Effector memory CD8-positive, alpha-beta T cell (primary cell): ENCODE measurements at regions not wholly inside any gene's neighbourhood (a gene's known extent, or its start where the extent isn't known, plus 50 kb on each side); places are given as distances from the start of the nearest gene placed in this dataset.

ENCODE experiments used
- ATAC-seq: fragments of 150-1000 bp; cut with Tn5 transposase; replicated peaks from 2 replicates; pipeline ENCODE4 v1.10.0; 2021; ENCODE audit warnings: mild to moderate bottlenecking, moderate library complexity
- DNase-seq, 3 experiments: peaks; one replicate each; pipeline ENCODE4 v3.0.0; 2021
- H3K27ac Mint-ChIP-seq, 2 donors: one replicate each; pipeline ENCODE4 v1.8.0; 2022; ENCODE audit warnings: mild to moderate bottlenecking in 2 of 2, mixed read lengths in 2 of 2, moderate library complexity in 2 of 2
- H3K27me3 Mint-ChIP-seq, 2 donors: one replicate each; pipeline ENCODE4 v1.8.0; 2022; ENCODE audit warnings: mixed read lengths in 2 of 2
- H3K36me3 Mint-ChIP-seq: one replicate; pipeline ENCODE4 v1.8.0; 2022; ENCODE audit warnings: mild to moderate bottlenecking, moderate library complexity, mixed read lengths; ENCODE audit not compliant: insufficient read depth
- H3K4me1 Mint-ChIP-seq, 2 donors: one replicate each; pipeline ENCODE4 v1.8.0; 2022; ENCODE audit warnings: low read depth in 2 of 2, mixed read lengths in 2 of 2
- H3K4me3 Mint-ChIP-seq, 2 donors: one replicate each; pipeline ENCODE4 v1.8.0; 2022; ENCODE audit warnings: mild to moderate bottlenecking in 2 of 2, mixed read lengths in 2 of 2, moderate library complexity in 2 of 2
- H3K9me3 Mint-ChIP-seq, 2 donors: one replicate each; pipeline ENCODE4 v1.8.0; 2022; ENCODE audit warnings: mixed read lengths in 2 of 2

DNA sequence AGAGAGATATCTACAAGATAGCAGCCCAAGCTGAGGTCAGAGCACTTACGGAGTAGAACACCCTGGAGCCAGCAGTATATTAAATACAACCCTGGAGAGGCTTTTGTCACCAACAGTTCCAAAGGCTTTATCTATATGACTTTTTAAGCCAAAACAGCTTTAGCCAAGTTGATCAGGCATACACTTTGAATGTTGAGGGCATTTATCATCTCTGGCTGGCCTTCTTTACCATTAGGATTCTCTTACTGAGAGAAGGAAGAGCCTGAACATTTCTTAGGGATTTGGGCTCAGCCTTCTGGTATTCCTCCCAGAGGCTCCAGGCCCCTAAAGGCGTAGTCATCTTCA lies 161.3 kb upstream of the RIMS1 start:
- ATAC-seq = no peak
- no peak overlapping the region for H3K4me3 Mint-ChIP-seq
- H3K27me3 Mint-ChIP-seq = no peaks in the 10 kb centered on the region
- H3K9me3 Mint-ChIP-seq = peaks cover 4 to 8% of the 10 kb centered on the region in 2 donors
- H3K36me3 Mint-ChIP-seq = no peaks in the 10 kb centered on the region
- DNase-seq = no peak
- no peak overlapping the region for H3K27ac Mint-ChIP-seq
- H3K4me1 Mint-ChIP-seq = no peaks in the 10 kb centered on the region

DNA sequence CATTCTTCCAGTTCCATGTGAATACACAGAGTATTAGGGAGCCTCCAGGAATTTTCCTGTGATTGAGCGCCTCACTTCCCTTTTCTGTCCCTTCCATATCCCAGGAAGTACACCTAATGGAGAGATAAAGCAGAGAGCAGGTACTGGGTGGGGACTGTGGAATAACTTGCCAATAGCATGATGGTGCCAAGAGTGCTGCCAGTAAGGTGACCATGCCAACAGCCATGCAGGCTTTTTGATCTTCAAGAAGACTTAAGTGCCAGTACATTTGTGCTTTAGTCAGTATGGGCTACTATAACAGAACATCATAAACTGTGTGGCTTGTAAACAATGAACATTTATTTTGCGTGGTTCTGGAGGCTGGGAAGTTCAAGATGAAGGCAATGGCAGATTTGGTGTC lies 160.2 kb upstream of the RIMS1 start:
- Mint-ChIP-seq H3K4me3 (no peak overlapping the region), H3K27ac (no peak overlapping the region), H3K9me3 (peaks cover 4 to 8% of the 10 kb centered on the region in 2 donors), H3K27me3 (no peaks in the 10 kb centered on the region), H3K36me3 (no peaks in the 10 kb centered on the region), H3K4me1 (no peaks in the 10 kb centered on the region)
- ATAC-seq = no peak
- DNase-seq = no peak

DNA sequence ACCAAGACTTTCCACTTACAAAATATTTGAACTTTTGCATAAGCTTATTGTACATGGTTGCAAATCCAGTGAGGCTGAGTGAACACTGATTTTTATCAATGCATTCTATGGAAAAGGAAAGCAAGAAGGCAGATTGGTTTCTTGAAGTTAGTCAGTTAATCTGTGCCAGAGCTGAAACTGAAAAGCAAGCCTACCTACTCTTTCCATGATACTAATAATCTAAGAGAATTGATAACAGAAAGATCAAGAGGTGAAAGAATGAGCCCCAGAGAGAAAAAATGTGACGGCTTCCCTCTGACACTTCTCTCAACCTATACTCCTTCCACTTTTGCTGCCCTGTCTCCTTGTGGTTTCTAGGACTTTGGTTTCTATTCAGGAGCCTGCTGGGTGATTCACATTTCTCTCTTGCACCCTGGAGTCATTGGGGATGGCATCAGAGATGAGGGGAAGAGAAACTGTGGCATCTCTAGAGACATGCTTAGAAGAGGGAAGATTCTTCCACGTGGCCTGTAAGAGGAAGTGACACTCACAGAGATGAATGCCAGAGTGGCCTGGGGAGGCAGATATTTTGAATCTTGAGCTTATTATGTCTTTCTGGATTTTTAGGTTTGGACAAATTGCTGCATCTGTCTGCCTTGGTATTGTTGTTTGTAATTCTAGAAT lies 158.6 kb upstream of the RIMS1 start:
- no peak for DNase-seq
- Mint-ChIP-seq H3K27ac (no peak overlapping the region), H3K36me3 (no peaks in the 10 kb centered on the region), H3K27me3 (no peaks in the 10 kb centered on the region), H3K4me3 (no peak overlapping the region), H3K9me3 (peaks cover 4 to 8% of the 10 kb centered on the region in 2 donors), H3K4me1 (no peaks in the 10 kb centered on the region)
- no peak for ATAC-seq

DNA sequence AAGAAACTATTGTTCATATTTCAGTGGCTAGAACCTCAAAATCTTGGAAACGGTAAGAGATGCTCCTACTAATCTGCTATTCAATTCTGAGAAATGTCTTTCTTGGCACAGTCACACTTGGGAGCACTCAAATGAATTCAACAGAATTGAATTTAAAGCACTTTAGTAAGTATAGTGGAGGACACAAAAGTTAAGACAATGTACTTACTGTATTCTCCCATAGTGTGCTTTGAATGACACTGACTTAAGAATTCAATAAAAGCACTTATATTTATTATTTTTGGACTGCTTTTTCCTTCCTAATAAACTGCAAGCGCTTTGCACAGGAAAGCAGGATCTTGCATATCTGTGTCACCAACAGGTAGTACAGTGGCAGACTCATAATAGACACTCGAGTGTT lies 156.1 kb upstream of the RIMS1 start:
- ATAC-seq (no peak), DNase-seq (no peak)
- Mint-ChIP-seq H3K27ac (no peak overlapping the region), H3K4me3 (no peak overlapping the region), H3K36me3 (no peaks in the 10 kb centered on the region), H3K4me1 (no peaks in the 10 kb centered on the region), H3K9me3 (peaks cover 4 to 8% of the 10 kb centered on the region in 2 donors), H3K27me3 (no peaks in the 10 kb centered on the region)

DNA sequence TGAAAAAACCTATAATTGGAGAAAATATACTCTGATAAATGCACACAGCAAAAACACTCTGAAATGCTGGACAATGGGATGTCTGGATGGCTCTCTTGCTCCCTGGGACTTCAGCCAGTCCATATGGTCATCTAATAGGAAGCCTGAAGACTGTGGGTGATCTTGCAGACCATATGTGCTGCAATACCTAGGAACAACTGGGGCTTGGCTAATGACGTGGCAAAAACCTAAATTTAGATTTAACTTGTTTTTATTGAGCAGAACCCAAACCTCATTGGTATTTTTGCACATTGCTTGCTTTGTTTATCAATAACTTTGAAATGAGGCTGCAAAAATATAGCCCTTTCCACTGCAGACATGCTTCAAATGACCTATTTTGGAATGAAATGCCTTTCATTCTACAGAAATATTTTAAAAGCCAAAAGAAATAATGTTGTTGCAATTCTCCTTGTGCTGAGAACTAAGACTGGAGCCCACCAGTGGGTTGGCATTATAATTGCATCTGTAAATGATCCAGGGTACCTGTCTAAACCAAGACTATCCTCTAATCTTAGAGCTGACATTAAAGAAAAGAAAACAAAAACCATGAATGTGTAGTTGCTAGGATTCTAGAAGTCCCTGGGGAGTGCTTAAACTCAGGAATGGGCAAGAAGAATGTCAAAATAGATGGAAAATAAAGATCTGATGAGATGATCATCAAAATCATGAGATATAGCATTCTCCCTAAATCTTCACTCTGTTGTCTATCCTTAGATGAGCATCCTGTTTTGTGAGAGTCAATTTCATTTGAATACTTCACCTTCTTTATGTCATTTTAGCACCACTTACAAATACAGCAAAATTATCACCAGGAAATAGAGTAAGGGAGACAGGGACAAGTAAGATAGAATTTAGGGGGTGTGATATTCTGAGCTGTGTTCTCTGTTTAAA lies 152.1 kb upstream of the RIMS1 start:
- H3K27me3 Mint-ChIP-seq = no peaks in the 10 kb centered on the region
- H3K4me3 Mint-ChIP-seq = no peak overlapping the region
- no peaks in the 10 kb centered on the region for H3K4me1 Mint-ChIP-seq
- ATAC-seq = no peak
- no peak overlapping the region for H3K27ac Mint-ChIP-seq
- no peaks in the 10 kb centered on the region for H3K9me3 Mint-ChIP-seq
- no peaks in the 10 kb centered on the region for H3K36me3 Mint-ChIP-seq
- no peak for DNase-seq

DNA sequence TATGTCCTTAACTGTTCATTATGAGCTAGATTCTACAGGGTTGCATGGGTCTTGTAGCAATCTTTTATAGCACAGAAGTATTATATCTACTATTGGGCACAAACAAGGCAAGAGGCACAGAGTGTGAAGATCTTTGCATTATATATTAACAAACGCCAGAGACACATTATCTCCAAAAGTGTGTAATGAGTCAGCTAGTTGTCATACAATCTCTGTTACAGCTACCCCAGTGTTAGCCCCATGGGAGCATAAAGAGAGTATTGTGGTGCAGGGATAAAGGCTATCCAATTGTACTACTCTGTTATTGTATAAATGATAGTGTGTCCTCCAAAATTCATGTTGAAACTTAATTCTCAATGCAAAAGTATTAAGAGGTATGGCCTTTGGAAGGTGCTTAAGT lies 148.4 kb upstream of the RIMS1 start:
- no peak overlapping the region for H3K27ac Mint-ChIP-seq
- no peaks in the 10 kb centered on the region for H3K9me3 Mint-ChIP-seq
- ATAC-seq = no peak
- H3K27me3 Mint-ChIP-seq = no peaks in the 10 kb centered on the region
- no peak overlapping the region for H3K4me3 Mint-ChIP-seq
- DNase-seq = no peak
- H3K36me3 Mint-ChIP-seq = no peaks in the 10 kb centered on the region
- H3K4me1 Mint-ChIP-seq = no peaks in the 10 kb centered on the region

DNA sequence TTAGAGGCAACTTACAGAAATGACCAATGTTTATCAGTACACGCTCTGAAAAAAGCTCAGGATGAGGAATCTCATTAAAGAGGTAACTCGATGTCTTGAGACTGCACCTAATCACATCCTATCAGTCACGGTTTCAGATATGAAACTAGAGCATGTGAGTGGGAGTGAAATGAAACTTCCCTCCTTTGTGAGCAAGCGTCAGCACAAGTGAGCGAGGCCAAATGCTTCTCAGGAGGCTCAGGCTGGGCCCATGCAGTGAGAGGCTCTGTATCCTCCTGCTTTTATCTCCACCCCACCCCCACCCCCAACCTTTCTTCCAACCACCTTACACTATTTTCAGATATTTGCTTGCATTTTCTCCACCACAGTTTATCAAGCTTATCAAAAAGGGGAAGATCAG lies 140.8 kb upstream of the RIMS1 start:
- H3K27ac Mint-ChIP-seq = no peak overlapping the region
- no peaks in the 10 kb centered on the region for H3K27me3 Mint-ChIP-seq
- no peak overlapping the region for H3K4me3 Mint-ChIP-seq
- H3K4me1 Mint-ChIP-seq = no peaks in the 10 kb centered on the region
- ATAC-seq (no peak), DNase-seq (no peak)
- no peaks in the 10 kb centered on the region for H3K9me3 Mint-ChIP-seq
- no peaks in the 10 kb centered on the region for H3K36me3 Mint-ChIP-seq

DNA sequence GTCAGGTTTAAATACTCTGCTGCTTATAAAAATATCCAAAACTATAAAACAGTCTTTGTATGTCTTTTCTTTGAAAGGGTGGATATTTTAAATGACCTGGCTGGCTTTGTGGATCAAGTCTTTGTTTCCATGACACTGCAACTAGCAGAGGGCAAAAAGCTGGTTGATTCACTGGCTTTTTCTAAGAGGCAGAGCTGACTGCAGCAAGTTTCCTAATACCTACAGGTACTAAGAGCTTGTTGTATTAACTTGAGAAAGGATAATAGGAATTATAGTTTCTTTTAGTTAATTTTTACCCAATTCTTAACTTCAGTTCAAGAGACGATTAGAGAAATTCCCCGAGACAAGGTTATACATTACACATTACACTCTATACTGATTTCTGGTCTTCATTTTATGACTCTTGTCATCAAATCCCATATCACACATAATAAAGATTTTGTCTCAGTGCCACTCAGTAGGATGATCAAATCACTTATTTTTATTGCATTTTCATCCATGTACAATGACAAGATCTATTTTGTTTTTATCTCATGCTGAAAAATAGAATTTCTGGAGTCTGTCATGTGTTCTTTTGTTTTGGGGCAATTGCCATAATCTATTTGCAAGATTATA lies 120.1 kb upstream of the RIMS1 start:
- no peak overlapping the region for H3K4me3 Mint-ChIP-seq
- H3K27ac Mint-ChIP-seq = no peak overlapping the region
- DNase-seq = no peak
- H3K4me1 Mint-ChIP-seq = no peaks in the 10 kb centered on the region
- H3K9me3 Mint-ChIP-seq = peaks cover 3 to 8% of the 10 kb centered on the region in 2 donors
- no peak for ATAC-seq
- H3K27me3 Mint-ChIP-seq = no peaks in the 10 kb centered on the region
- no peaks in the 10 kb centered on the region for H3K36me3 Mint-ChIP-seq

DNA sequence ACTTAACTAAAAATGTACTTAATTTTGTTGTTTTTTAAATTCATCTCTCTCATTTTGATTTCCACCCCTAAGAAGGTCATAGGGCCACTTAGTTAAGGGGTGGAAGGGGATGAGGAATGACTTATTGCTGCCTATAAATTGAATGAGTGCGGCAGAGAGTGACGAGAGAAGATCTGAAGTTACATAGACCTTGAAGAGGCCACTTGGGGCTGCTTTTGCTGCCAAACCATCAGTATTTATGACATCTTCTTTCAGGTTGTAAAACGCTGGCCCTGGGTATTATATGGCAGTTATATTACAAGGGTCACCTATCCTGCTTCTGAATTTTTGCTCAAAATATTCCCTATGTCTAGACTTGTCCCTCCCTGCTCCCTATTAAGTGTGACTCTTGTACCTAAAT lies 119.6 kb upstream of the RIMS1 start:
- Mint-ChIP-seq H3K4me1 (no peaks in the 10 kb centered on the region), H3K27ac (no peak overlapping the region), H3K9me3 (peaks cover 6 to 8% of the 10 kb centered on the region in 2 donors), H3K36me3 (no peaks in the 10 kb centered on the region), H3K4me3 (no peak overlapping the region), H3K27me3 (no peaks in the 10 kb centered on the region)
- ATAC-seq (no peak), DNase-seq (no peak)

DNA sequence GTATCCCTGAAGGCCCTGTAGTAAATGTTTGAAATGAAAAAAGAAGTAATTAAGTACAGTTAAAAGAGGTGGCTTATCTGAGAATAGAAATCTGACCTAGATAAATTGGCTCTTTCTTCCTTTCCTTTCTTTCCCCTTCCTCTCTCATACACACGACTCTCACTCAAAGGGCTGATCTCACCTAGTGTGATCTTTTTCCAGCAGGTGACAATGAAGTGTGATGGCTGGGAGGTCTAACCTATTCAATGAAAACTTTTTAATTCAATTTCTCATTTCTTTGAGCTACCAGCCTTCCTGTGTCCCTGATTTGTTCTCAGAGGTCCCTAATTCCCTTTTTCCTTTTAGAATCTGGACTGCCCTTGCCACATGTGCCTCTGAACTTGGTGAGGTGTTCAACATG lies 118.0 kb upstream of the RIMS1 start:
- H3K36me3 Mint-ChIP-seq = no peaks in the 10 kb centered on the region
- no peaks in the 10 kb centered on the region for H3K4me1 Mint-ChIP-seq
- H3K27me3 Mint-ChIP-seq = no peaks in the 10 kb centered on the region
- no peak overlapping the region for H3K4me3 Mint-ChIP-seq
- H3K27ac Mint-ChIP-seq = no peak overlapping the region
- H3K9me3 Mint-ChIP-seq = peaks cover 8 to 9% of the 10 kb centered on the region in 2 donors
- DNase-seq (no peak), ATAC-seq (no peak)

DNA sequence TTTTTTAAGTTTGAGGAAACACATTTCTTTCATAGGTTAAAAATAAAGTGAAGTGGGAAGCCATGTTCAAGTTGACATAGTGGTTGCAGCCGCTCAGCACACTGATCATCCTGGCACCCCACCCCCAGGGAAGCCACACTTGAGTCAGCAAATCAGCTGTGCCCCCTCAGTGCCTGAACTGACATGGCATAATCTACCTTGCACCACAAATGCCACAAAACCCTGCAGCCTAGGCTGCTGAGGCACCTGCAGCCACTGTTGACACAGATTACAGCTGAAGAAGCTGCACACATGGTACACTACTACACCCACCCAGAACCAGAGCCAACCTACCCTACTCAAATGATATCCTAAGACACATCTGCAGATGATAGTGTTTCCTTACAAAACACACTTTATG lies 77.5 kb upstream of the RIMS1 start:
- ATAC-seq = no peak

DNA sequence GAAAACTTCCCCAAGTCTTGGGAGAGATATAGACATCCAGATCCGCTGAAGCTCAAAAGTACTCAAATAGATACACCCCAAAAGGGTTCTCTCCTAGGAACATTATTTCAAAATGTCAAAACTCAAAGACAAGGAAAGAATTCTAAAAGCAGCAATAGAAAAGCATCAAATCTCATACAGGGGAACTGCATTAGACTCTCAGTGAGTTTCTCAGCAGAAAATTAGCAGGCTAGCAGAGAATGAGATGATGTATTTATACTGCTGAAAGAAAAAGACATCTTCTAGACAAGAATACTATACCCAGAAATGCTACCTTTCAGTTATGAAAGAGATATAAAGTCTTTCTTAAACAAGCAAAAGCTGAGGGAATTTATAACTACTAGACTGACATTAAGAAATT lies 75.5 kb upstream of the RIMS1 start:
- Mint-ChIP-seq H3K36me3 (no peaks in the 10 kb centered on the region), H3K27ac (no peak overlapping the region), H3K4me1 (no peaks in the 10 kb centered on the region), H3K9me3 (peaks cover 0 to 6% of the 10 kb centered on the region in 2 donors), H3K4me3 (no peak overlapping the region), H3K27me3 (no peaks in the 10 kb centered on the region)
- DNase-seq (no peak), ATAC-seq (no peak)

More for the DNA sequence above, 77.5 kb upstream of the RIMS1 start:
- H3K27me3 Mint-ChIP-seq = no peaks in the 10 kb centered on the region
- no peaks in the 10 kb centered on the region for H3K4me1 Mint-ChIP-seq
- H3K4me3 Mint-ChIP-seq = no peak overlapping the region
- H3K36me3 Mint-ChIP-seq = no peaks in the 10 kb centered on the region
- H3K9me3 Mint-ChIP-seq = peaks cover 6 to 12% of the 10 kb centered on the region in 2 donors
- no peak overlapping the region for H3K27ac Mint-ChIP-seq
- no peak for DNase-seq

DNA sequence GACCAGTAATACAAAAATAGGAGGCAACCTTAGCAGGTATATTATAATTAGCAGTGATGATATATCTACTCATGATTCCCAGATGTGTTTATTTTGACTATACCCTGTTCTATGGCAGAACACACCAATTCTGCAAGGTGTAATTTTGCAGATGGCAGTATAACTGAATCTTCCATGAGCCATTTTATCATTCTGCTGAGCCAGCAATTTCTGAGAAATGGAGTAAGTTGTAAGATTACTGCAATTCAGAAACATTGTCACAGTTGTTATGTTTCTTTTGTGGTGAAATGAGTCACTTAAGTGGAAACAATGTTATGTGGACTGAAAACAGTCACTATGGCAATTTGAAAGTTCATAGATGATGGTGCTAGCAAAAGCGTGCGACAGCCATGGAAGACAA lies 63.7 kb upstream of the RIMS1 start:
- Mint-ChIP-seq H3K27ac (no peak overlapping the region), H3K9me3 (peaks cover 7 to 17% of the 10 kb centered on the region in 2 donors), H3K36me3 (no peaks in the 10 kb centered on the region), H3K4me1 (no peaks in the 10 kb centered on the region), H3K4me3 (no peak overlapping the region), H3K27me3 (no peaks in the 10 kb centered on the region)
- DNase-seq (no peak), ATAC-seq (no peak)
